ENCODE measurements at regions not wholly inside any gene's neighbourhood (a gene's known extent, or its start where the extent isn't known, plus 50 kb on each side); places are given as distances from the start of the nearest gene placed in this dataset.
A peak's percentile ranks its signal among the peaks of the same experiment; 100 is the strongest.

DNA sequence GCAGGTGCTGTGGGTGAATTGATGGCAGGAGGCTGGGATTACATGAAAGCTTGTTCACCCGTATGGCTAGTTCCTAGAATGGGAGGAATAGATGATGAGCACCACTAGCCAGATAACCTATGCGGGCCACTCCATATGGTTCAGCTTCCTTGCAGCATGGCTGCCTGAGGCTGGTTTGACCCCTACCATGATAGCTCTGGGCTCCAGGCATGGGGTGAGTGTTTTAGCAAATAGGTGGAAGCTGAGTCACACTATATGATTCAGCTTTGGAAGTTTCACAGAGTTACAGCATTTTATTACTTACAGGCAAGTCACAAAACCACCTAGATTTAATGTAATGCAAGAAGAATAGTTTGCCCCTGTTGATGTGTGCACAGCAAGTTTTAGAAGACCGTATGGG lies 603.2 kb downstream of the STIM2 start:
- DNase-seq (ENCODE audit: low read depth in 2 of 2) = peak; percentile 1 to 86

DNA sequence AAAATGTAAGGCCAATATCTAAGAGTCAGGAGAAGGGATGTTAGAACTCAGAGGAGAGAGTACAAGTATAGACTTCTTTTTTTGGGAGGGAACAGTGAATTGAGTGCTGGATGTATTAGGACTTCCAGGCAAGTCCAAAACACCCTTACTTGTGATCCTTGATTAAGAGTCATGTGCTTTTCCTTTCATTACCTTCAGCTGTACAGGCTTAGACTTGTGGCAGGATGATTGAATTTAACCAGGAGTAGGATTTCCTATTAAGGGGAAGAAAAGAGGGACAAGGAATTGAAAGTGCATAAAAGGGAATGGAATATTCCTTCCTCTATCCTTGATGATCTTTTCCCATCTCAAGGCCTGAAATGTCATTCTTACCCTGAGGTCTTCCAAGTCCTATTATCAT lies 606.7 kb downstream of the STIM2 start:
- Histone ChIP-seq H2AFZ (ENCODE audit: low read length) (no peak overlapping the region), H3K27ac (ENCODE audit: insufficient read depth, low read length) (no peak overlapping the region), H3K4me2 (ENCODE audit: extremely low read depth, insufficient read depth, low read length) (no peak overlapping the region), H4K20me1 (ENCODE audit: control insufficient read depth, extremely low read depth, insufficient read depth, low read length) (no peaks in the 10 kb centered on the region), H3K9me3 (ENCODE audit: control insufficient read depth, insufficient read depth, low read depth, low read length) (no peaks in the 10 kb centered on the region), H3K4me3 (replicated peaks in 1 of 4; ENCODE audit: control extremely low read depth in 1 of 4, insufficient read depth in 1 of 4, low read depth in 3 of 4, low read length in 4 of 4) (no peak overlapping the region), H3K9ac (ENCODE audit: insufficient read depth, low read length) (no peak overlapping the region), H3K79me2 (ENCODE audit: control insufficient read depth, insufficient read depth, low read length) (no peaks in the 10 kb centered on the region), H3K27me3 (ENCODE audit: control insufficient read depth, insufficient read depth, low read length) (no peaks in the 10 kb centered on the region), H3K4me1 (ENCODE audit: control insufficient read depth, extremely low read depth, insufficient read depth, low read length) (no peaks in the 10 kb centered on the region), H3K36me3 (ENCODE audit: control insufficient read depth, insufficient read depth, low read length) (no peaks in the 10 kb centered on the region)
- no peak for DNase-seq (ENCODE audit: low read depth in 2 of 2)
- no peak for TF ChIP-seq EZH2 (IDR thresholded peaks at IDR 0.05; ENCODE audit: low read length, missing control alignments)
- TF ChIP-seq, protein P1, sequence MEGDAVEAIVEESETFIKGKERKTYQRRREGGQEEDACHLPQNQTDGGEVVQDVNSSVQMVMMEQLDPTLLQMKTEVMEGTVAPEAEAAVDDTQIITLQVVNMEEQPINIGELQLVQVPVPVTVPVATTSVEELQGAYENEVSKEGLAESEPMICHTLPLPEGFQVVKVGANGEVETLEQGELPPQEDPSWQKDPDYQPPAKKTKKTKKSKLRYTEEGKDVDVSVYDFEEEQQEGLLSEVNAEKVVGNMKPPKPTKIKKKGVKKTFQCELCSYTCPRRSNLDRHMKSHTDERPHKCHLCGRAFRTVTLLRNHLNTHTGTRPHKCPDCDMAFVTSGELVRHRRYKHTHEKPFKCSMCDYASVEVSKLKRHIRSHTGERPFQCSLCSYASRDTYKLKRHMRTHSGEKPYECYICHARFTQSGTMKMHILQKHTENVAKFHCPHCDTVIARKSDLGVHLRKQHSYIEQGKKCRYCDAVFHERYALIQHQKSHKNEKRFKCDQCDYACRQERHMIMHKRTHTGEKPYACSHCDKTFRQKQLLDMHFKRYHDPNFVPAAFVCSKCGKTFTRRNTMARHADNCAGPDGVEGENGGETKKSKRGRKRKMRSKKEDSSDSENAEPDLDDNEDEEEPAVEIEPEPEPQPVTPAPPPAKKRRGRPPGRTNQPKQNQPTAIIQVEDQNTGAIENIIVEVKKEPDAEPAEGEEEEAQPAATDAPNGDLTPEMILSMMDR (conservative IDR thresholded peaks at IDR 0.05 in 1 of 2, IDR thresholded peaks at IDR 0.05 in 1 of 2; ENCODE audit: low read depth in 1 of 2, low read length in 2 of 2) = no peak

More for the DNA sequence above, 603.2 kb downstream of the STIM2 start:
- Histone ChIP-seq H3K4me2 (ENCODE audit: extremely low read depth, insufficient read depth, low read length) (no peak overlapping the region), H3K9me3 (ENCODE audit: control insufficient read depth, insufficient read depth, low read depth, low read length) (no peaks in the 10 kb centered on the region), H2AFZ (ENCODE audit: low read length) (no peak overlapping the region), H3K36me3 (ENCODE audit: control insufficient read depth, insufficient read depth, low read length) (no peaks in the 10 kb centered on the region), H3K79me2 (ENCODE audit: control insufficient read depth, insufficient read depth, low read length) (no peaks in the 10 kb centered on the region), H3K27me3 (ENCODE audit: control insufficient read depth, insufficient read depth, low read length) (no peaks in the 10 kb centered on the region), H4K20me1 (ENCODE audit: control insufficient read depth, extremely low read depth, insufficient read depth, low read length) (no peaks in the 10 kb centered on the region), H3K27ac (ENCODE audit: insufficient read depth, low read length) (no peak overlapping the region), H3K4me3 (replicated peaks in 1 of 4; ENCODE audit: control extremely low read depth in 1 of 4, insufficient read depth in 1 of 4, low read depth in 3 of 4, low read length in 4 of 4) (no peak overlapping the region), H3K9ac (ENCODE audit: insufficient read depth, low read length) (no peak overlapping the region), H3K4me1 (ENCODE audit: control insufficient read depth, extremely low read depth, insufficient read depth, low read length) (no peaks in the 10 kb centered on the region)
- TF ChIP-seq EZH2 (IDR thresholded peaks at IDR 0.05; ENCODE audit: low read length, missing control alignments) = no peak
- TF ChIP-seq, protein P1 (conservative IDR thresholded peaks at IDR 0.05 in 1 of 2, IDR thresholded peaks at IDR 0.05 in 1 of 2; ENCODE audit: low read depth in 1 of 2, low read length in 2 of 2) = no peak

DNA sequence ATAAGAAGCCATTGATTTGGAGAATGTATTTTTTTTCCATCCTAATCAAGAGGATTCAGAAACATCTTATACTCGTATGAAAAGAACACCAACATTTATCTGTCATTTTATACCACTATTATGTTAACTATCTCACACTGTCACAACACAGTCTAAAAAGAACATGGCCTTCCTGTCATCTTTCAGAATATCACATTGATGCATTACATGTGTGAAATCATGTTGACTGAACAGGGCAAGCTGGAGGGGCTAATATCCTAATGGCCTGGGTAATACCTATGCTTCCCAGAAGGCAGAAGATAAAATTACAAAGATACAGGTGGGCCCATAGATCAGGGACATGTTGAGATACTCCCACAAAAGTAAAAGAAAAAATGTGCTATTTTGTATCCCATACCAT lies 611.7 kb downstream of the STIM2 start:
- no peak for DNase-seq (ENCODE audit: low read depth in 2 of 2)
- Histone ChIP-seq H3K9ac (ENCODE audit: insufficient read depth, low read length) (no peak overlapping the region), H3K4me3 (replicated peaks in 1 of 4; ENCODE audit: control extremely low read depth in 1 of 4, insufficient read depth in 1 of 4, low read depth in 3 of 4, low read length in 4 of 4) (no peak overlapping the region), H3K4me2 (ENCODE audit: extremely low read depth, insufficient read depth, low read length) (no peak overlapping the region), H3K36me3 (ENCODE audit: control insufficient read depth, insufficient read depth, low read length) (no peaks in the 10 kb centered on the region), H4K20me1 (ENCODE audit: control insufficient read depth, extremely low read depth, insufficient read depth, low read length) (no peaks in the 10 kb centered on the region), H3K79me2 (ENCODE audit: control insufficient read depth, insufficient read depth, low read length) (no peaks in the 10 kb centered on the region), H3K27ac (ENCODE audit: insufficient read depth, low read length) (no peak overlapping the region), H3K27me3 (ENCODE audit: control insufficient read depth, insufficient read depth, low read length) (no peaks in the 10 kb centered on the region), H3K9me3 (ENCODE audit: control insufficient read depth, insufficient read depth, low read depth, low read length) (no peaks in the 10 kb centered on the region), H2AFZ (ENCODE audit: low read length) (no peak overlapping the region), H3K4me1 (ENCODE audit: control insufficient read depth, extremely low read depth, insufficient read depth, low read length) (no peaks in the 10 kb centered on the region)
- TF ChIP-seq, protein P1 (conservative IDR thresholded peaks at IDR 0.05 in 1 of 2, IDR thresholded peaks at IDR 0.05 in 1 of 2; ENCODE audit: low read depth in 1 of 2, low read length in 2 of 2) = no peak
- no peak for TF ChIP-seq EZH2 (IDR thresholded peaks at IDR 0.05; ENCODE audit: low read length, missing control alignments)

Data from fibroblast of lung (primary cell).